Fibroblast of skin of back (primary cell): ENCODE measurements at regions not wholly inside any gene's neighbourhood (a gene's known extent, or its start where the extent isn't known, plus 50 kb on each side); places are given as distances from the start of the nearest gene placed in this dataset.
A peak's percentile ranks its signal among the peaks of the same experiment; 100 is the strongest.

Source experiments
- DNase-seq: peaks from one replicate; pipeline ENCODE4 v3.0.0-alpha.2; 2013

- no peak for DNase-seq
Measured at GRCh38 chr7:41280491-41280890, 422.4 kb downstream of the INHBA start.

- no peak for DNase-seq
Measured at GRCh38 chr7:41277561-41277960, 425.3 kb downstream of the INHBA start.

GRCh38 chr7:41275255-41275654 lies 427.6 kb downstream of the INHBA start:
- DNase-seq, result no peak

GRCh38 chr7:41274179-41274578 lies 428.7 kb downstream of the INHBA start:
- no peak for DNase-seq

- DNase-seq, result no peak
Measured at GRCh38 chr7:41272664-41273063, 430.2 kb downstream of the INHBA start.

- no peak for DNase-seq
Measured at GRCh38 chr7:41268878-41269277, 434.0 kb downstream of the INHBA start.

GRCh38 chr7:41261080-41261479 lies 441.8 kb downstream of the INHBA start:
- DNase-seq, result no peak

GRCh38 chr7:41257660-41258059 lies 445.2 kb downstream of the INHBA start:
- DNase-seq, result no peak

- peak; percentile 62 for DNase-seq
Measured at GRCh38 chr7:41256186-41256945, 446.5 kb downstream of the INHBA start.

GRCh38 chr7:41255716-41256115 lies 447.2 kb downstream of the INHBA start:
- no peak for DNase-seq

- DNase-seq, result no peak
Measured at GRCh38 chr7:41255113-41255512, 447.8 kb downstream of the INHBA start.

- no peak for DNase-seq
Measured at GRCh38 chr7:41252957-41253356, 449.9 kb downstream of the INHBA start.

GRCh38 chr7:41252551-41252950 lies 450.3 kb downstream of the INHBA start:
- DNase-seq, result peak; percentile 15

GRCh38 chr7:41247143-41247865 lies 455.6 kb downstream of the INHBA start:
- DNase-seq, result peak; percentile 22

GRCh38 chr7:41245916-41246315 lies 457.0 kb downstream of the INHBA start:
- no peak for DNase-seq

GRCh38 chr7:41244246-41244645 lies 458.6 kb downstream of the INHBA start:
- no peak for DNase-seq

GRCh38 chr7:41241641-41242040 lies 461.2 kb downstream of the INHBA start:
- no peak for DNase-seq

- no peak for DNase-seq
Measured at GRCh38 chr7:41239596-41239995, 463.3 kb downstream of the INHBA start.

GRCh38 chr7:41238851-41239331 lies 464.0 kb downstream of the INHBA start:
- peak; percentile 76 for DNase-seq

- DNase-seq, result no peak
Measured at GRCh38 chr7:41237956-41238355, 464.9 kb downstream of the INHBA start.

- DNase-seq, result peak; percentile 56
Measured at GRCh38 chr7:41232086-41232485, 470.8 kb downstream of the INHBA start.

- DNase-seq, result peak; percentile 39
Measured at GRCh38 chr7:41224063-41224763, 478.7 kb downstream of the INHBA start.

- DNase-seq, result peak; percentile 78
Measured at GRCh38 chr7:41222746-41223145, 480.1 kb downstream of the INHBA start.
